ENCODE measurements at regions not wholly inside any gene's neighbourhood (a gene's known extent, or its start where the extent isn't known, plus 50 kb on each side); places are given as distances from the start of the nearest gene placed in this dataset.
A peak's percentile ranks its signal among the peaks of the same experiment; 100 is the strongest.
"Not testable (repeated sequence)": the region's sequence is repeated elsewhere in the genome, so short reads cannot be mapped to it uniquely, and the experiment has no call there.

DNA sequence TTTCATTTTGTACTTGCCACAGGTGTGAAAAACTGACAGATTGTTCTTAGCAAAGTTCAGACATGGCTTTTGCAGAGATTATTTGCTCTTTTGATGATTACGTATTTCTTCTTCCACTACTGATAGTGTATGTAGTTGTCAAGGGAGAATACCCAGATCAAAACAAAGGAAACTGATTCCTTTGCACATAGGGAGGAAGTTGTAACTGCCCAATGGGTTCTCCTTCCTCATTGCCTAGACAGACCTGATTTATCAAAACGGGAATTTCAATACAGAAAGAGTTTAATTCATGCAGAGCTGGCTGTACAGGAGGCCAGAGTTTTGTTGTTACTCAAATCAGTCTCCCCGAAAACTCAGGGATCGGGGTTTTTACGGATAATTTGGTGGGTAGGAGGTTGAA, 214.7 kb downstream of the BCAS1 start:
- no peak for DNase-seq

DNA sequence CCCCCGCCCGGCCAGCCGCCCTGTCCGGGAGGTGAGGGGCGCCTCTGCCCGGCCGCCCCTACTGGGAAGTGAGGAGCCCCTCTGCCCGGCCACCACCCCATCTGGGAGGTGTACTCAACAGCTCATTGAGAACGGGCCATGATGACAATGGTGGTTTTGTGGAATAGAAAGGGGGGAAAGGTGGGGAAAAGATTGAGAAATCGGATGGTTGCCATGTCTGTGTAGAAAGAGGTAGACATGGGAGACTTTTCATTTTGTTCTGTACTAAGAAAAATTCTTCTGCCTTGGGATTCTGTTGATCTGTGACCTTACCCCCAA, 215.8 kb downstream of the BCAS1 start:
- not testable (repeated sequence) for DNase-seq

DNA sequence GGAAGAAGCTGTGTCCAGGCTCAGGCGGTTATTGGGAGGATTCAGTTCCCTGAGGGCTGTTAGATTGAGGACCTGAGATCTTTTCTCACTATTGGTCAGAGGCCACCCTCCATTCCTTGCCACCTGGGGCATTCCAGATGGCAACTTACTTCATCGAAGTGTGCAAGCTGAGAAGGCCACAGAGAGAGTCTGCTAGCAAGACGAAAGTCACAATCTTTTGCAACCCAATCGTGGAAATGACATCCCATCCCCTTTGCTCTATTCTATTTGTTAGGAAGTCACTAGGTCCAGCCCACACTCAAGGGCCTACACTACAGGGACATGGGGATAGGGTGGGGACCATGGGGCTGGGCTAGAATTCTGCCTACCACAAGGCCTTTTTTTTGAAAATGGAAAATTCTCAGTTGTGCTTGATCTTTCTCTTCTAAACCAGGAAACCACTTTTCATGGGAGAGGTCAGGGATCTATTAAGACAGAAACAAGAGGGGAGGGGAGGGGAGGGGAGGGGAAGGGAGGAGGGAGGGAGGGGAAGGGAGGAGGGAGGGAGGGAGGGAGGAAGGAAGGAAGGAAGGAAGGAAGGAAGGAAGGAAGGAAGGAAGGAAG, 217.2 kb downstream of the BCAS1 start:
- no peak for DNase-seq

DNA sequence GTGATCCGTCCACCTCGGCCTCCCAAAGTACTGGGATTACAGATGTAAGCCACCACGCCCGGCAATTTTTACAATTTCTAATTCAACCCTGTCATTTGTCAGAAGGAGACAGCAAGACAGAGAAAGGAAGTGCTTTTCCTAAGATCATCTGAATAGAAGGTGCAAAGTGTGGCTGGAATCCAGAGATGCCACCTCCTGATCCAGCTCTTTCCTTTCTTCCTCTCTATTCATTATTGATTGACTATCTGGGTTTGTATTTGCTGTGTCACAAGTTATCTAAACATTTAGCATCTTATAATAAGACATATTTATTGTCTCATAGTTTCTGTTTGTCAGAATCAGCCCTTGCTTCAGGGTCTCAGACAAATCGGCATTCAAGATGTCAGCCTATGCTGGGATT, 217.7 kb downstream of the BCAS1 start:
- no peak for DNase-seq

DNA sequence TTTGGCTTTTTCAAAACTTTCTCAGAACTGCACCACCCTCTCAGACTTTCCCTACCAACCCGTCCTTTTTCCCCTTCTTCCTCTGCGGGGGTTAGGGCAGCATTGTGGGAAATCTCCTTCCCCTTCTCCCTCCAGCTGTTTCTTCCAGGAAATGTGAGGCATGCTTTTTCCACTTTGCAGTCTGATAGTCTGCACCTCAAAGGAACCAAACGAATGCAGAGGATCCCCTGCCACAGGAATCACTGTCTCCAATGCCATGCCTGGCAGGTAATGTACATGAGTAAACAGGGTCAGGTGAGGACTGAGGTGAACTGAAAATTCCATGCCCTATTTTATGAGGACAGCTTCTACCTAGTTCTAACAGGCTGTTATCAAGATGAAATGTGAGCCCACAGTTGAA, 218.4 kb downstream of the BCAS1 start:
- no peak for DNase-seq

DNA sequence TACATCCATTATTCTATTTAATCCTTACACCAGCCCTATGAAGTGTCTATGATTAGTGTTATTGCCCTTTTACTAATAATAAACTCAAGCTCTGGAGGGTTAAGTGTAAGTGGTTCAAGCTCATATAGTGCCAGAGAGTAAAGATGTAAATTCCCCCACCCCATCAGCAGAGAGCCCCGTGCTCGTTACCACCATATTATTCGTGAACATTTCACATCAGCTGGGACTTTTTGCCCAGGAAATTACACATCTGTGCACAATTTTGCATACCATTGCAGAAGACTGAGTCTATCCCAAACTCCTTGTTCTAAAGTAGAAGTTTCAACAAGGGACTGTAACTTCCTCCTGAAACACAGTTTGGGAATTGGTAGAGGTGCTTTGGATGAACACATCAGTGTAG, 220.1 kb downstream of the BCAS1 start:
- DNase-seq: no peak

DNA sequence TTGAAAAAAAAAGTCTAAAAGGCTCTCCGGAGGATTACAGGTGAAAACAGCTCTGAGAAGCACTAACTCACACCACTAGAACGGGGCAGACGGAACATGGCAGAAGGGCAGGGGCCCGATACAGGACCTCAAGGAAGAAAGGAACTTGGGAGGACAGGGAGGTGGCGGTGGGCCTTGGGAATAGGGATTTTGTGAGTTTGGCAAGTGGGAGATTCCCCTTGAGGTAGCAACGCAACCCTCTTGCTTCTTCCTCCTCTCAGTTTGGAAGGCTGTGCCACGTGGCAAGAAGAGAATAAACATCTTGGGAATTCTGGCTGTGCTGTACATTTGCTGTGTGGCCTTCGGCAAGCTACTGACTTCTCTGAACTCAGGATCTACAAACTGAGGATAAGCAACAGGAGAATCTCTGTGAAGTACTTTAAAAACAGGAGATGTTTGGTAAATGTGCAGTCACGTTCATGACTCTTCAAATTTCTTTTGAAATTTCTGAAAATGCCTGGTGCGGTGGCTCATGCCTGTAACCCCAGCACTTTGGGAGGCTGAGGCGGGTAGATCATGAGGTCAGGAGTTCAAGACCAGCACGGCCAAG, 220.8 kb downstream of the BCAS1 start:
- DNase-seq: no peak

DNA sequence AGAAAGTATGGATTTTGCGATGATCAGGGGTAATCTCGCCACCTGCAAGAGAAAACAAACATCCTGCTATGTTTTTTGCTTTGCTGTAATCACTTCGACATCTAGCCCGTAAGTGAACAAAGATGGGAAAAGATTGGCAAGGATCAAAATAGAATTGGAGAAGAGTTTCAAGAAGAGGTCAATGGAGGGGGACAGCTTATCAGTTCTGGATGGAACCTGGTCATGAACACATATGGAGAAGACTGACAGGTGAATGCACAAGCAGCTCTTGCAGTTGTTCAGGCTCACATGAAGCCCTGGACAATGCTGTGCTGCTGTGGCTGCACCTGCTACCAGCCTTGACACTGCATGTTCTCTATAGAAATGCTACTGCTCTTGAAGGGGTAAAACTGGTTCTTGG, 222.1 kb downstream of the BCAS1 start:
- no peak for DNase-seq

DNA sequence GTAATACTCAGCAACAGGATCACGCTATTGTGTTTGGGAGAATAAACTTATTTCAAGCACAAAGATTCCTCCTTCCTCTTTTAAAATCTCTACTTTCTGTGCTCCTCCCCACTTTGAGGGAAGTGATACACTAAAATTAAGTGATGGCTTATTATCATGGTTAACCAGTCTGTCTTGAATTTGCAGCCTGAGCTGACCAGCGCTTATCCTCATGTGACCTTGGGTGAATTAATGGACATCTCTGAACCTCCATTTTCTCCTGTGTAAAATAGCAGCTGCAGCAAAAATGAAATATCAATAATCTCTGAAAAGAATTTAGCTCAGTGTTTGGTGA, 222.6 kb downstream of the BCAS1 start:
- no peak for DNase-seq

DNA sequence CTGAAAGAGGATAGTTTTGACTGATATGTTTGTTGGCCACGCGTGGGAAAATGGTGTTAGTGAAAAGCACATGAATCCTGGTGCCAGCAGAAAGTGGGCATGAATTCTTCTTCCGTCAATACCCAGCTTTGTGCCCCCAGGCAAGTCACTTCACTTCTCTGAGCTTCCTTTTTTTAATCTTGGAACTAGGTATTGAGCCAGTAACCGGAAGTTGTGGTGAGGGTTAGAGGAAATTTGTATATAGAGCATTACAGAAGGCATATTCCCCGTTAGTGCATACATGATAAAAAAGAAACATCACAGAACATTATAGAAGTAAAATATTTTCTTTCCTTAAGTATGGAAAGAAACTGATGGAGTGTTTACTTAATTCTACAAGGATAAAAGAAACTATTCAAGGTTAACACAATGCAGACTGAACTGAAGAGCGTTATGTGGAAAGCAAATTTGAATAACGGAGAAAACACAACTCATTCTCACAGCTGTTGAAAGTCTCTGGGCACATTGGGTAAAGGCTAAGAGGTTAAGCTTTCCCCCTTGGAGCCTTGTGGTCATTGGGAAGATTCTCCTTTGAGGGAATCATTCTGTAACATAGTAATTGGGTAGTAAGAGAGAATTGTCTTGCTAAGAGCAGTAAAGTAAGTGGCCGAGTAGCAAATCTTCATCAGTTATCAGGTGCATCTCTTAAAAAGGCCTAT, 223.1 kb downstream of the BCAS1 start:
- peak; percentile 20 for DNase-seq

DNA sequence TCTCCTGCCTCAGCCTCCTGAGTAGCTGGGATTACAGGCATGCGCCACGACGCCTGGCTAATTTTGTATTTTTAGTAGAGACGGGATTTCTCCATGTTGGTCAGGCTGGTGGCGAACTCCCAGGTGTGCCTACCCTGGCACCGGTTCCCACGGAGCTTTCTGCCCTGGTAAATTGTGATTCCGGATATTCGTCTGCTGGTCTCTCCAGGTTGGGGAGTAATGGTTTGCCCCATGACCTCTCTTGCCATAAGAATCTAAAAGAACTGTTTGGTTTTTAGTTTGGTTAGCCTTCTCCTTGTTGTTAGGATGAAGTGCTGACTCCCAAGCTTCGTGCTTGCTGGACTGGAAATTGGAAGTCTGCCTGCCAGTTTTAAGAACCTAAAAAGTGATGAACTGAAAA, 223.8 kb downstream of the BCAS1 start:
- no peak for DNase-seq

DNA sequence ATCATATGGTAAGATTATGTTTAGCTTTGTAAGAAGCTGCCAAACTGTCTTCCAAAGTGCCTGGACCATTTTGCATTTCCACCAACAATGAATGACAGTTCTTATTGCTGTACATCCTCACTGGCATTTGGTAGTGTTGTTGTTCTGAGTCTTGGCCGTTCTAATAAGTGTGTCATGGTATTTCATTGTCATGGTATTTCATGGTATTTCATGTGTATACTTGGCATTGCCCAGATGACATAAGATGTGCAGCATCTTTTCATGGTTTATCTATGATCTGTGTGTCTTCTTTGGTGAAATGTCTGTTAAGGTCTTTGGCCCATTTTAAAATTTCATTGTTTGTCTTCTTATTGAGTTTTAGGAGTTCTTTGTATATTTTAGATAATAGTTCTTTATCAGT, 224.4 kb downstream of the BCAS1 start:
- DNase-seq: no peak

DNA sequence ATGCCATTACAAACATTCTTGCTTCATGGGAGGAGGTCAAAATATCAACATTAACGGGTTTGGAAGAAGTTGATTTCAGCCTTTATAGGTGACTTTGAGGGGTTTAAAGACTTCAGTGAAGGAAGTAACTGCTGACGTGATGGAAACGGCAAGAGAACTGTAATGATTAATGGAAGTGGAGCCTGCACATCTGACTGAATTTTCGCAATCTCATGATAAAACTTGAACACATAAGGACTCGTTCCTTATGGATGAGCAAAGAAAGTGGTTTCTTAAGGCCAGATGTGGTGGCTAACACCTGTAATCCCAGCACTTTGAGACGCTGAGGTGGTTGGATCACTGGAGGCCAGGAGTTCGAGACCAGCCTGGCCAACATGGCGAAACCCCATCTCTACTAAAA, 226.1 kb downstream of the BCAS1 start:
- DNase-seq: no peak

DNA sequence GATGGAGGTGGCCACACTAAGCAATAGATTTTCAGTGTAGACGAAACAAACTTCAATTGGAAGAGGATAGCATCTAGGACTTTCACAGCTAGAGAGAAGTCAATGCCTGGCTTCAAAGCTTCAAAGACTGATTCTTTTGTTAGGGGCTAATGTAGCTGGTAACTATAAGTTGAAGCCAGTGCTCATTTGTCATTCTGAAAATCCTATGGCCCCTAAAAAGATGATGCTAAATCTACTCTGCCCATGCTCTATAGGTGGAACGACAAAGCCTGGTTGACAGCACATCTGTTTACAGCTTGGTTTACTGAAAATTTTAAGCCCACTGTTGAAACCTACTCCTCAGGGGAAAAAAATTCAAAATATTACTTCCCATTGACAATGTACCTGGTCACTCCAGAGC, 226.7 kb downstream of the BCAS1 start:
- no peak for DNase-seq

DNA sequence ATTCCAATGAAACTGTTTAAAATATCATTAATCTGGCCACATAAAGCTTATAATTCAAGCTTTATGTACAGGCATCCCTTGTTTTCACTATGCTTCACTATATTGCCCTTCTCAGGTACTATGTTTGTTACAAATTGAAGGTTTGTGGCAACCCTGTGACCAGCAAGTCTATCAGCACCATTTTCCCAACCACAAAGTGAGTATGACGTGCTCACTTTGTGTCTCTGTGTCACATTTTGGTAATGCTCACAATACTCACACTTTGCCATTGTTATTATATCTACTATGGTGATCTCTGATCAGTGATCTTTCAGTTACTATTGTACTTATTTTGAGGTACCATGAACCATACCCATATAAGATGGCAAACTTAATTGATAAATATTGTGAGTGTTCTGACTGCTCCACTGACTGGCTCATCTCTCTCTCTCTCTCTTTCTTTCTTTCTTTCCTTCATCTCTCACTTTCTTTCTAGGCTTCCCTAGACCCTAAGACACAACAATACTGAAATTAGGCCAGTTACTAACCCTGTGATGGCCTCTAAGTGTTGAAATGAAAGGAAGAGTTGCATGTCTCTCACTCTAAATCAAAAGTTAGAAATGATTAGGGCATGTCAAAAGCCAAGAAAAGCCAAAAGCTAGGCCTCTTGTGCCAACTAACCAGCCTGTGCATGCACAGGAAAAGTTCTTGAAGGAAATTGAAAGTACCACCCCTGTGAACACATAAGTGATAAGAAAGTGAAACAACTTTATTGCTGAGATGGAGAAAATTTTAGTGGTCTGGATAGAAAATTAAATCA, 227.9 kb downstream of the BCAS1 start:
- peak; percentile 43 for DNase-seq

DNA sequence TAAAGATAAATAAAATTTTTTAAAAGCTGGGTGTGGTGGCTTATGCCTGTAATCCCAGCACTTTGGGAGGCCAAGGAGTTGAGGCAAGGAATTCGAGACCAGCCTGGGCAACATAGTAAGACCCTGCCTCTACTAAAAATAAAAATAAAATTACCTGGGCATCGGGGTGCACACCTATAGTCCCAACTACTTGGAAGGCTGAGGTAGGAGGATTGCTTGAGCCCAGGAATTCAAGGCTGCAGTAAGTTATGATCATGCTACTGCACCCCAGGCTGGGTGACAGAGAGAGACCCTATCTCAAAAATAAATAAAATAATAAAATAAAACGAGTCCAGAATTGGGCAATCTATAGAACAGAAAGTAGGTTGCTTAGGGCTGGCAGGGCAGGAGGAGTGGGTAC, 228.7 kb downstream of the BCAS1 start:
- no peak for DNase-seq

DNA sequence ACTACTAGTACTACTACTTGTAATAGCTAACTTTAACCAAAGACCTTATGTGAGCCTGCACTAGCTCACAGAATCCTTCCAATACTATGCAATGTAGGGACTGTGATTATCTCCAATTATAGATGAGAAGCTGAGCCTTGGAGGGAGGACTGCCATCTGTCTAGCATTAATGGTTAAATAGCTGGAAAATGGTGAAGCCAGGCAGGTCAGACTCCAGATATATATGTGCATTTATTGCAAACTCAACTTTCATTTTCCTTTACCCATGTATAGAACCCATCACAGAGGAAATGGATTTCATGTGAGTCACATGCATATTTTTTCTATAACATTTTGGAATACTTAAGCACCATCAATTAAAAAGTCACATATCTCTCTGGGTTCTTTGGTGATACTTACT, 229.9 kb downstream of the BCAS1 start:
- no peak for DNase-seq

DNA sequence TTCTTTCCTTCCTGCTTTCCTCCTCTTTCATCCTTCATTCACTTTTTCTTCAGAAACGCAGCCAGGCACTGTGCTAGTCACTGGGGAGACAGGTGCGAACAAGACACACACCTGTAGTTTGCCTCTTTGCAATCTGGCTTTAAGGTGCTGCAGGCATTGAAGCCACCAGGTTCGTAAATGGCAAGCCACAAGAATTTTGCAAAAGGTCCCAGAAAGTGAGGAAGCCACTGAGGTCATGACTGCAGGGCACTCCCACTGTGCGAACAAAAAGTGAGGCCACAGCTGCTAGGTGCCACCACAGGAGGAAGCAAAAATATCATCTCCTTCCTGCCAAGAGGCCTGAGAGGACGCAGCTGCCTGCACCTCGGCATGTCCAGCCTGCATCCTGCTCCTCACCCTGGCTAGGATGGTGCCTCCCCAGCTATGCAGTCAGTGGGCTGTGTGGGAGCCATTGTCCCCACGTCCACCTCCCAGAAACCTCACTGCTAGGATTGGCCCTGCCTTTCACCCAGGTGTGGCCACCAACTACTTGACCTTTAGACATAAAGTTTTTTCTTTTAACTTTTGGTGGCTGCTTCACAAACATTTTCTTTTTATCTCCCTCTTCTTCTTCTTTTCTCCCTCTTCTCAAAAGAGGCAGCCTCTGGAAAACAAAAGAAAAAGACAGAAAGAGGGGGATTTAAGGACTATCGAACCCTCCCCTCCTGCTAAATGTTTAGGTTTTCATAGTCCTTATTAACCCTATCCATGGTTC, 230.8 kb downstream of the BCAS1 start:
- peak; percentile 72 for DNase-seq

DNA sequence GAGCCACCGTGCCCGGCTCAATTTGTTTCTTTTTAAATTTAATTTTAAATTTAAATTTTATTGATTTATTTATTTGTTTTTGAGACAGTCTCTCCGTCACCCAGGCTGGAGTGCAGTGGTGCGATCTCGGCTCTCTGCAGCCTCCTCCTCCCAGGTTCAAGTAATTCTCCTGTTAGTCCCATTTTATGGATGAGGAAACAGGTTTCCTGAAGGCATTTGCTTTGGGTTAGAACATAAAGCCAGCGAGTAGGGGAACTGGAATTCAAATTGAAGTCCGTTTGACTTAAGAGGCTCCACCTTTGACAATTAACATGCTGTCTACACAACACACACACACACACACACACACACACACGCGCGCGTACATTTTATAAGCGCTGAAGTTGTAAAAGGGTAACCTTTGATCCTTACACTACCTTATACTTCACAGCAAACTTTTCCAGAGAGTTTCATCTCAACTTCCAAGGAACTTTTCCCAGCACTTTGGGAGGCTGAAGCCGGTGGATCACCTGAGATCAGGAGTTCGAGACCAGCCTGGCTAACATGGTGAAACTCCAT, 232.0 kb downstream of the BCAS1 start:
- DNase-seq: no peak

DNA sequence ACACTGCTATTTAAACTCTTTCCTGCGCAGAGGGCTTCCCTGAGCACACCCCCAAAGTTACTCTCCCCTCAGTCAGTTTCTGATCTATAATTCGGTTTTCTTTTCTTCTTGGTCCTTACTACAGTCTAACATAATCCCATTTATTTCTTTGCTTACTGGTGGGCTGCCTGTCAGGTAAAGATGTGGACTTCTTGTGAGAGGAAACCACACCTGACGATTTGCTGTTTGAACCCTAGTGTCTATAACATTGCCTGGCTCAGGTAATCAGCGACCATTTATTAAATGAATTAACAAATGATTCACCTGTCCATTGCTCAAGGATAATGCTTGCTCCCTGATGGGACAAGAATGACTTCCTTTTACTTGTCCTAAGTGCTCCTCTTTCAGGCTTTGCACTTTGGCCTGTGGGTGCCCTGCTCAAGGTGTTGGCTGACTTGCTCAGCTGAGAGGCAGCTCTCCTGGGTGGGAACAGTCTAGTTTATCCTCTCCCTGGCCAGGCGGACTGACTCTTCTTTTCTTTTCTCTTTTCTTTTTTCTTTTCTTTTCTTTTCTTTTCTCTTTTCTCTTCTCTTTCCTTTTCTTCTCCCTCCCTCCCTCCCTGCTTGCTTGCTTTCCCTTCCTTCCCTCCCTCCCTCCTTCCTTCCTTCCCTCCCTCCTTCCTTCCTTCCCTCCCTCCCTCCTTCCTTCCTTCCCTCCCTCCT, 233.1 kb downstream of the BCAS1 start:
- DNase-seq: no peak

DNA sequence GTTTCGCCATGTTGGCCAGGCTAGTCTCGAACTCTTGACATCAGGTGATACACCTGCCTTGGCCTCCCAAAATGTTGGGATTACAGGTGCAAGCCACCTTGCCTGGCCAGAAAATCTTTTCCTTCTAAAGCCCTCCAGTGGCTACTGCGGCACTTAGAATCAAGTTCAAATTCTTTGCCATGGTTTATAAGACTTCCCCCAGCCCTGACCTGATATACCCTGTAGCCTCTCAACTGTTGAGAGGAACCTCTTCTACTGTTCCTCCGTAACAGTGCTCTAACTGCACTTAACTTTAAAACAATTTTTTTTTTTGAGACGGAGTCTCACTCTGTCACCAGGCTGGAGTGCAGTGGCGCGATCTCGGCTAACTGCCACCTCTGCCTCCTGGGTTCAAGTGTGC, 235.6 kb downstream of the BCAS1 start:
- no peak for DNase-seq

DNA sequence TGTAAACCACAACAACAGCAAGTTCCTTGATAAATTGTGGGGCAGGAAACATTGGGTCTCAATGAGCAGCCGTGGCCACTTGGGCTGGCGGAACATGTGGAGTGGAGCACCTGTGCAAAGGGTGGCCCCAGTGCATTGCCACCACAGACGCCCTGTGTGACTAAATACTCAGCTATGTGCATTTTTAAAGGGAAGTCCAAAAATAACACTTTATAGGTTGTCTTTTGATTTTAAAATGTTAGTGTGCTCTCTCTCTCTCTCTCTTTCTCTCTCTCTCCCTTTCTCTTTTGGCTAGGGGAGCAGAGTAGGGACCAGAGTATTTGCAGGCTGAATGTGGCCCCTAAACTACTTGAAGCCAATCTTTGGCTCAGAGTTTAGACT, 236.3 kb downstream of the BCAS1 start:
- no peak for DNase-seq
